MM.1S (cell line): ENCODE measurements at regions not wholly inside any gene's neighbourhood (a gene's known extent, or its start where the extent isn't known, plus 50 kb on each side); places are given as distances from the start of the nearest gene placed in this dataset.

ENCODE experiments used
- DNase-seq: peaks from one replicate; pipeline ENCODE4 v3.0.0-alpha.2; 2015
- H2AFZ ChIP-seq: fragments of 300-600 bp; sonication (generic); 2 replicates; pipeline ENCODE4 v1.6.0; 2016; ENCODE audit warnings: antibody characterized with exemption, low read length
- H3F3A ChIP-seq: fragments of 300-600 bp; sonication (generic); 2 replicates; pipeline ENCODE4 v1.6.1; 2016; ENCODE audit warnings: mild to moderate bottlenecking, antibody characterized with exemption, low read length, moderate library complexity, mixed read lengths; ENCODE audit not compliant: insufficient read depth
- H3K27ac ChIP-seq: fragments of 300-600 bp; sonication (generic); 2 replicates; pipeline ENCODE4 v1.5.1; 2016; ENCODE audit warnings: mild to moderate bottlenecking, low read length
- H3K27me3 ChIP-seq: fragments of 300-600 bp; sonication (generic); replicated peaks from 2 replicates; pipeline ENCODE4 v1.6.0; 2016; ENCODE audit warnings: low read length; ENCODE audit not compliant: insufficient read depth
- H3K36me3 ChIP-seq: fragments of 300-600 bp; sonication (generic); replicated peaks from 2 replicates; pipeline ENCODE4 v1.6.1; 2016; ENCODE audit warnings: mild to moderate bottlenecking, low read length, mixed read lengths; ENCODE audit not compliant: insufficient read depth
- H3K4me1 ChIP-seq: fragments of 300-600 bp; sonication (generic); 2 replicates; pipeline ENCODE4 v1.6.1; 2016; ENCODE audit warnings: low read length, mixed read lengths
- H3K4me2 ChIP-seq: fragments of 300-600 bp; sonication (generic); 2 replicates; pipeline ENCODE4 v1.6.0; 2016; ENCODE audit warnings: low read depth, low read length
- H3K4me3 ChIP-seq: fragments of 300-600 bp; sonication (generic); 2 replicates; pipeline ENCODE4 v1.5.1; 2016; ENCODE audit warnings: low read length, mixed read lengths
- H3K79me2 ChIP-seq: fragments of 300-600 bp; sonication (generic); 2 replicates; pipeline ENCODE4 v1.6.1; 2016; ENCODE audit warnings: mixed run types, low read length, mixed read lengths
- H3K9ac ChIP-seq: fragments of 300-600 bp; sonication (generic); 2 replicates; pipeline ENCODE4 v1.6.1; 2016; ENCODE audit warnings: low read length, mixed read lengths
- H3K9me2 ChIP-seq: fragments of 300-600 bp; sonication (generic); replicated peaks from 2 replicates; pipeline ENCODE4 v1.6.1; 2016; ENCODE audit warnings: mild to moderate bottlenecking, low read length, mixed read lengths; ENCODE audit not compliant: insufficient read depth
- H3K9me3 ChIP-seq: fragments of 300-600 bp; sonication (generic); replicated peaks from 2 replicates; pipeline ENCODE4 v1.6.1; 2016; ENCODE audit warnings: mild to moderate bottlenecking, low read length, mixed read lengths; ENCODE audit not compliant: insufficient read depth
- H4K20me1 ChIP-seq: fragments of 300-600 bp; sonication (generic); 2 replicates; pipeline ENCODE4 v1.6.1; 2016; ENCODE audit warnings: mild to moderate bottlenecking, low read length, moderate library complexity, mixed read lengths; ENCODE audit not compliant: insufficient read depth
- EZH2 ChIP-seq: fragments of 300-600 bp; sonication (generic); optimal IDR thresholded peaks from 2 replicates; pipeline ENCODE3; 2017; ENCODE audit warnings: low read depth, mild to moderate bottlenecking, antibody characterized with exemption, low read length, mixed read lengths
- EZH2phosphoT487 ChIP-seq: fragments of 300-600 bp; sonication (generic); IDR thresholded peaks from 2 replicates; pipeline ENCODE4 v1.6.1; 2018; ENCODE audit warnings: antibody characterized with exemption, low read length
- TF ChIP-seq, protein P1 (sequence below): fragments of 300-600 bp; sonication (generic); IDR thresholded peaks from 2 replicates; pipeline ENCODE4 v1.5.1; 2016; ENCODE audit warnings: antibody characterized with exemption, low read length, mixed read lengths

DNA sequence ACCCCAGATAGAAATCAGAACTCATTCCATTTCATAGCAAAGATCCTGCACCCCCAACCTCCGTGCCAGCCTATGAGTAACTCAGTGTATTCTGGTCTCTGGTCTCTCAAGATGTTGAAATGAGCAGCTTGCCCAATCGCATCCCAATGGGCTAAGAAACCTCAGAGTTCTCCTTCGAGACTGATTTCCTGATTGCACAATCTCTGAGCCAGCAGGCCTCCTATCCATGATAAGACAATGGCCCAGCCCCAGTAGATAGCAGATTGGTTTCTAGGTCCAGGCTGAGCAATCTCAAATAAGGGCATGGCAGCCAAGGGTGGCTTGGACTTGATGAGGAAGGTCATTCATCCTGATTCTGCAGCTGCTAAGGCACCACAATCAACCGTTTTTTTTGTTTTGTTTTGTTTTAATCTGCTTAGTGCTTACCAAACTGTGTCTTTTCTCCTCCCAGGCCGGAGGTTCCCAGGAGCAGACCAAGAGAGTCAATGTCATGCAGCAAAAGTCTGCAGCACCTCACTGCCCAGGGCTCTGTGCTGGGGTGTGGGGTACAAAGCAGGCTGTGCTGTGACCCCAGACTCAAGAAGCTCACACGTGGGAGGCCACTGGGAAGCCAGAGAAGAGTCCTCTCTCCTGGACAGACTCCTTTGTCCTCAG is 125.1 kb upstream of the NXT1 start:
- Histone ChIP-seq H3K27ac (no peak overlapping the region), H3K9ac (no peak overlapping the region), H3K4me2 (no peak overlapping the region), H3F3A (no peaks in the 10 kb centered on the region), H4K20me1 (no peaks in the 10 kb centered on the region), H3K36me3 (no peaks in the 10 kb centered on the region), H3K4me3 (no peak overlapping the region), H3K9me2 (no peaks in the 10 kb centered on the region), H3K9me3 (no peaks in the 10 kb centered on the region), H3K27me3 (no peaks in the 10 kb centered on the region), H3K4me1 (no peaks in the 10 kb centered on the region), H3K79me2 (no peaks in the 10 kb centered on the region), H2AFZ (no peak overlapping the region)
- no peak for DNase-seq
- TF ChIP-seq, protein P1, sequence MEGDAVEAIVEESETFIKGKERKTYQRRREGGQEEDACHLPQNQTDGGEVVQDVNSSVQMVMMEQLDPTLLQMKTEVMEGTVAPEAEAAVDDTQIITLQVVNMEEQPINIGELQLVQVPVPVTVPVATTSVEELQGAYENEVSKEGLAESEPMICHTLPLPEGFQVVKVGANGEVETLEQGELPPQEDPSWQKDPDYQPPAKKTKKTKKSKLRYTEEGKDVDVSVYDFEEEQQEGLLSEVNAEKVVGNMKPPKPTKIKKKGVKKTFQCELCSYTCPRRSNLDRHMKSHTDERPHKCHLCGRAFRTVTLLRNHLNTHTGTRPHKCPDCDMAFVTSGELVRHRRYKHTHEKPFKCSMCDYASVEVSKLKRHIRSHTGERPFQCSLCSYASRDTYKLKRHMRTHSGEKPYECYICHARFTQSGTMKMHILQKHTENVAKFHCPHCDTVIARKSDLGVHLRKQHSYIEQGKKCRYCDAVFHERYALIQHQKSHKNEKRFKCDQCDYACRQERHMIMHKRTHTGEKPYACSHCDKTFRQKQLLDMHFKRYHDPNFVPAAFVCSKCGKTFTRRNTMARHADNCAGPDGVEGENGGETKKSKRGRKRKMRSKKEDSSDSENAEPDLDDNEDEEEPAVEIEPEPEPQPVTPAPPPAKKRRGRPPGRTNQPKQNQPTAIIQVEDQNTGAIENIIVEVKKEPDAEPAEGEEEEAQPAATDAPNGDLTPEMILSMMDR: no peak
- TF ChIP-seq EZH2 (no peak), EZH2phosphoT487 (no peak)

DNA sequence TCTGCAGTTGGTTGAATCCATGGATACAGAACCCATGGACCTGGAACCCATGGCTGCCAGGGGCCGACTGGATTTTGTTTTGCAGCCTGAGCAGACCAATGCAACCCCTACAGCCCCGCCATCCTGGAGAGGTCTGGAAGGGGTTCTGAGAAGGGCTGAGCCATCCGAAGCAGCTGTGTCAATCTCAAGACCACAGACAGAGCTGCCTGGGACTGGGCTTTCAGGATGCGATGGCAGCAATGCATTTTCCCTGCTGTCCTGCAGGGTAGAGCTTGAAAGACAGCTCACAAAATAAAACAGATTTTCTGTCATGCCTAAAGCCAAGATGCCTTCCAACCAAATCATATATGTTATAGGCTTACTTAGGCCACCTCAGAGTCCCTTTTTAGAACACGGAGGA is 125.8 kb upstream of the NXT1 start:
- Histone ChIP-seq H3K9ac (no peak overlapping the region), H3K9me3 (no peaks in the 10 kb centered on the region), H3K4me3 (no peak overlapping the region), H3K4me2 (no peak overlapping the region), H3K79me2 (no peaks in the 10 kb centered on the region), H2AFZ (no peak overlapping the region), H3K36me3 (no peaks in the 10 kb centered on the region), H3F3A (no peaks in the 10 kb centered on the region), H4K20me1 (no peaks in the 10 kb centered on the region), H3K4me1 (no peaks in the 10 kb centered on the region), H3K27ac (no peak overlapping the region), H3K9me2 (no peaks in the 10 kb centered on the region), H3K27me3 (no peaks in the 10 kb centered on the region)
- no peak for DNase-seq
- TF ChIP-seq EZH2phosphoT487 (no peak), EZH2 (no peak)
- TF ChIP-seq, protein P1: no peak

- no peak overlapping the region for H3K4me3 ChIP-seq
- no peak overlapping the region for H3K4me2 ChIP-seq
- no peaks in the 10 kb centered on the region for H3K9me2 ChIP-seq
- no peak overlapping the region for H2AFZ ChIP-seq
- no peaks in the 10 kb centered on the region for H3K27me3 ChIP-seq
- TF ChIP-seq EZH2phosphoT487 (no peak), EZH2 (no peak)
- TF ChIP-seq, protein P1: no peak
- H3K27ac ChIP-seq: no peak overlapping the region
- DNase-seq: no peak
- no peaks in the 10 kb centered on the region for H3K4me1 ChIP-seq
- H3F3A ChIP-seq: no peaks in the 10 kb centered on the region
- H3K79me2 ChIP-seq: no peaks in the 10 kb centered on the region
- H3K9me3 ChIP-seq: no peaks in the 10 kb centered on the region
- H3K36me3 ChIP-seq: no peaks in the 10 kb centered on the region
- no peak overlapping the region for H3K9ac ChIP-seq
- no peaks in the 10 kb centered on the region for H4K20me1 ChIP-seq
These were observed 126.5 kb upstream of the NXT1 start for GRCh38 chr20:23223908-23224580.
